ENCODE measurements at regions not wholly inside any gene's neighbourhood (a gene's known extent, or its start where the extent isn't known, plus 50 kb on each side); places are given as distances from the start of the nearest gene placed in this dataset.

DNA sequence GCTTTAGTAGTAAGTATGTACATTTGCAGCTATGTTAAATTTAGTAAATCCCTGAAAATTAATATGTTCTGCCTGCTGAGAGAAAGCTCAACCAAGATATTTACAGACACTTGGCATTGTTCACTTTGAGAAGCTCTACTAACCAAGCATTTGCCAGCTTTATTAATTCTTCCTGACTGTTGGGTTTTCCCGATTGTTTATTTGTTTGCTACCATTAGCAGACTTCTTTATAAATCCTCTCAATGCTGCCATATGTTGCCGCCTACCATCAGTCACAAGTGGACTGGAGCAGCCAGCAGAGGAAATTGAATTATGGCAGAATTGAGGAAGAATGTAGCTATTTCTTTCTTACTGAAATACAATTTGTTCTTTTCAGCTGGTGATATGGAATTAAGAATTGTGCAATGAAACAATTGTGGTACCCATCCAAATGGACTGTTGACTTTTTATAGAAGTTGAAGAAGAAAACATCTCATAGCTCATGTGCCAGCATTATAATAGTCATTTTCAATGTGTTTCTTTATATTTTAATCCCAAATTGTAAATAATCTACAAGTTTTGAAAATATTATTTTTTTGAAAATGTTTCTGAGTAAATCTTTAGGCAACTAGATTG is 588.7 kb upstream of the CDH6 start:
- no peaks in the 10 kb centered on the region for H3K9me3 ChIP-seq (ENCODE audit: control insufficient read depth, low read depth, low read length)
- H3K4me1 ChIP-seq (ENCODE audit: insufficient read depth, low read length), result peaks cover 8% of the 10 kb centered on the region; the same call in 1 of the 2 replicates
- no peaks in the 10 kb centered on the region; the same call in 1 of the 2 replicates for H3K27me3 ChIP-seq (ENCODE audit: insufficient read depth, low read length)
- no peak overlapping the region for H4K91ac ChIP-seq (ENCODE audit: insufficient read length, low read depth, low read length)
- TF ChIP-seq, protein P1, sequence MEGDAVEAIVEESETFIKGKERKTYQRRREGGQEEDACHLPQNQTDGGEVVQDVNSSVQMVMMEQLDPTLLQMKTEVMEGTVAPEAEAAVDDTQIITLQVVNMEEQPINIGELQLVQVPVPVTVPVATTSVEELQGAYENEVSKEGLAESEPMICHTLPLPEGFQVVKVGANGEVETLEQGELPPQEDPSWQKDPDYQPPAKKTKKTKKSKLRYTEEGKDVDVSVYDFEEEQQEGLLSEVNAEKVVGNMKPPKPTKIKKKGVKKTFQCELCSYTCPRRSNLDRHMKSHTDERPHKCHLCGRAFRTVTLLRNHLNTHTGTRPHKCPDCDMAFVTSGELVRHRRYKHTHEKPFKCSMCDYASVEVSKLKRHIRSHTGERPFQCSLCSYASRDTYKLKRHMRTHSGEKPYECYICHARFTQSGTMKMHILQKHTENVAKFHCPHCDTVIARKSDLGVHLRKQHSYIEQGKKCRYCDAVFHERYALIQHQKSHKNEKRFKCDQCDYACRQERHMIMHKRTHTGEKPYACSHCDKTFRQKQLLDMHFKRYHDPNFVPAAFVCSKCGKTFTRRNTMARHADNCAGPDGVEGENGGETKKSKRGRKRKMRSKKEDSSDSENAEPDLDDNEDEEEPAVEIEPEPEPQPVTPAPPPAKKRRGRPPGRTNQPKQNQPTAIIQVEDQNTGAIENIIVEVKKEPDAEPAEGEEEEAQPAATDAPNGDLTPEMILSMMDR (conservative IDR thresholded peaks at IDR 0.05), result no peak
- Mint-ChIP-seq H3K36me3 (ENCODE audit: insufficient read depth in 1 of 3, low read depth in 3 of 3) (peaks cover 5 to 7% (median 7%) of the 10 kb centered on the region in 3 experiments; a peak in 5 of 7 replicates), H3K27me3 (ENCODE audit: low read depth) (no peaks in the 10 kb centered on the region), H3K27ac (no peak overlapping the region), H3K4me1 (peaks cover 0 to 3% of the 10 kb centered on the region in 2 experiments; a peak in 2 of 4 replicates), H3K9me3 (peaks cover 4 to 7% of the 10 kb centered on the region in 2 experiments; a peak in 4 of 5 replicates), H3K4me3 (no peak overlapping the region)
- no peak overlapping the region for H4K8ac ChIP-seq (replicated peaks; ENCODE audit: insufficient read length, low read depth, low read length)
- no peak overlapping the region for H2BK5ac ChIP-seq (ENCODE audit: insufficient read length, low read length)
- H3K23me2 ChIP-seq (ENCODE audit: insufficient read length, low read depth, low read length, poor library complexity, severe bottlenecking), result no peaks in the 10 kb centered on the region
- no peak overlapping the region for H3K23ac ChIP-seq (ENCODE audit: insufficient read length, low read depth, low read length)
- H2BK20ac ChIP-seq (ENCODE audit: low read depth, low read length, poor library complexity, severe bottlenecking), result no peak overlapping the region
- H3K9ac ChIP-seq (ENCODE audit: extremely low read depth, insufficient read length, low read length), result no peak overlapping the region
- H3K56ac ChIP-seq (ENCODE audit: insufficient read length, low read depth, low read length), result no peak overlapping the region
- H3K27ac ChIP-seq (ENCODE audit: insufficient read length, low read depth, low read length), result no peak overlapping the region
- no peak overlapping the region for H3K14ac ChIP-seq (ENCODE audit: insufficient read depth, low read length)
- no peaks in the 10 kb centered on the region for H3K79me2 ChIP-seq (ENCODE audit: insufficient read depth, low read length)
- no peak overlapping the region for H2BK15ac ChIP-seq (ENCODE audit: low read depth, low read length)
- no peak overlapping the region for H3K18ac ChIP-seq (ENCODE audit: insufficient read length, low read depth, low read length)
- no peak overlapping the region for H2AK5ac ChIP-seq (ENCODE audit: insufficient read length, low read length)
- whole genome bisulfite sequencing (ENCODE audit: extremely low coverage, insufficient read length, low lambda C conversion rate), result no CpG with 5 or more reads among the region's 2 CpGs
- H3T11ph ChIP-seq (ENCODE audit: low read length), result no peak overlapping the region
- no peaks in the 10 kb centered on the region for H3K79me1 ChIP-seq (ENCODE audit: insufficient read depth, low read depth, low read length, poor library complexity, severe bottlenecking)
- no peak overlapping the region for H2BK12ac ChIP-seq (ENCODE audit: insufficient read length, low read depth, low read length)
- H3K4ac ChIP-seq (ENCODE audit: low read depth, low read length), result no peak overlapping the region
- H3K4me2 ChIP-seq (ENCODE audit: insufficient read depth, insufficient read length, low read length), result no peak overlapping the region
- no peak overlapping the region for H4K5ac ChIP-seq (ENCODE audit: insufficient read length, low read depth, low read length)
- DNase-seq, result no peak
- no peak overlapping the region for H2AFZ ChIP-seq (ENCODE audit: low read length)
- H4K20me1 ChIP-seq (ENCODE audit: control insufficient read depth, insufficient read depth, insufficient read length), result no peaks in the 10 kb centered on the region
- no peak overlapping the region for H2BK120ac ChIP-seq (ENCODE audit: low read depth, low read length, poor library complexity, severe bottlenecking)

Data from H9 (cell line).